ENCODE measurements at regions not wholly inside any gene's neighbourhood (a gene's known extent, or its start where the extent isn't known, plus 50 kb on each side); places are given as distances from the start of the nearest gene placed in this dataset.

- H4K20me1 ChIP-seq (ENCODE audit: insufficient read depth, low read length) = no peaks in the 10 kb centered on the region
- H3K23ac ChIP-seq (ENCODE audit: low read depth, low read length) = no peak overlapping the region
- no peak overlapping the region for H3K9ac ChIP-seq (ENCODE audit: low read depth, low read length)
- WGBS, 2 experiments (ENCODE audit: extremely low coverage in 2 of 2, insufficient read length in 1 of 2) = no CpG with 5 or more reads among the region's 8 CpGs
- H2AFZ ChIP-seq (replicated peaks; ENCODE audit: low read length, poor library complexity) = no peak overlapping the region
- TF ChIP-seq MAZ (IDR thresholded peaks at IDR 0.05; ENCODE audit: borderline replicate concordance, low read depth, low read length) (no peak), FOS (IDR thresholded peaks at IDR 0.05; ENCODE audit: low read depth, low read length) (no peak), POLR2A (IDR thresholded peaks at IDR 0.05; ENCODE audit: low read depth, low read length) (no peak), RFX5 (IDR thresholded peaks at IDR 0.05; ENCODE audit: low read depth, low read length) (no peak), MXI1 (IDR thresholded peaks at IDR 0.05; ENCODE audit: borderline replicate concordance, low read depth, low read length) (no peak), MAFK (IDR thresholded peaks at IDR 0.05; ENCODE audit: low read depth, low read length) (no peak), NFE2L2 (IDR thresholded peaks at IDR 0.05; ENCODE audit: low read depth, low read length) (no peak)
- TF ChIP-seq, protein P1, sequence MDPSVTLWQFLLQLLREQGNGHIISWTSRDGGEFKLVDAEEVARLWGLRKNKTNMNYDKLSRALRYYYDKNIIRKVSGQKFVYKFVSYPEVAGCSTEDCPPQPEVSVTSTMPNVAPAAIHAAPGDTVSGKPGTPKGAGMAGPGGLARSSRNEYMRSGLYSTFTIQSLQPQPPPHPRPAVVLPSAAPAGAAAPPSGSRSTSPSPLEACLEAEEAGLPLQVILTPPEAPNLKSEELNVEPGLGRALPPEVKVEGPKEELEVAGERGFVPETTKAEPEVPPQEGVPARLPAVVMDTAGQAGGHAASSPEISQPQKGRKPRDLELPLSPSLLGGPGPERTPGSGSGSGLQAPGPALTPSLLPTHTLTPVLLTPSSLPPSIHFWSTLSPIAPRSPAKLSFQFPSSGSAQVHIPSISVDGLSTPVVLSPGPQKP (IDR thresholded peaks at IDR 0.05; ENCODE audit: borderline replicate concordance, low read depth, low read length) = no peak
- H3K14ac ChIP-seq (replicated peaks; ENCODE audit: low read depth, low read length) = no peak overlapping the region
- H3K56ac ChIP-seq (ENCODE audit: extremely low read depth, insufficient read depth, low read length) = no peak overlapping the region
- in situ Hi-C loops (cut with MboI; ENCODE audit: low sequenced_read_pairs) (no loop called here), intact Hi-C loops (cut with micrococcal nuclease) (no loop called here), dilution Hi-C loops (cut with HindIII; ENCODE audit: low sequenced_read_pairs, unreplicated experiment) (no loop called here)
- H2BK20ac ChIP-seq (ENCODE audit: low read depth, low read length) = no peak overlapping the region
- H2AK9ac ChIP-seq (replicated peaks; ENCODE audit: low read depth, low read length, poor library complexity) = no peak overlapping the region
- no peaks in the 10 kb centered on the region for H3K79me1 ChIP-seq (ENCODE audit: low read depth in 1 of 2, low read length in 2 of 2)
- H3K18ac ChIP-seq (ENCODE audit: low read depth, low read length) = no peak overlapping the region
- H3K4me3 ChIP-seq (ENCODE audit: insufficient read depth, low read depth, low read length) = no peak overlapping the region
- no peak overlapping the region for H4K8ac ChIP-seq (ENCODE audit: low read depth in 2 of 2, low read length in 2 of 2)
- BruUV-seq (replicated peaks) = no TSS peak
- H2BK15ac ChIP-seq (ENCODE audit: low read depth, low read length) = no peak overlapping the region
- no peaks in the 10 kb centered on the region for H3K9me1 ChIP-seq (ENCODE audit: insufficient read depth, low read length)
- no peak overlapping the region for H2BK5ac ChIP-seq (ENCODE audit: low read depth, low read length, poor library complexity, severe bottlenecking)
- H3K4me1 ChIP-seq (ENCODE audit: control insufficient read depth, insufficient read depth, low read length) = no peaks in the 10 kb centered on the region
- no peaks in the 10 kb centered on the region for H3K27me3 ChIP-seq (ENCODE audit: control insufficient read depth, insufficient read depth, low read length)
- CTCF ChIA-PET = interaction anchor here (0.7 kb wide), 1 partner anchor 607 kb away, joined by 4 read pairs; no protein-coding TSS in a partner anchor
- no peaks in the 10 kb centered on the region for H3K9me3 ChIP-seq (ENCODE audit: control insufficient read depth, insufficient read depth, low read length)
- ATAC-seq (ENCODE audit: low read depth) = no peak
- no peak overlapping the region for H3K27ac ChIP-seq (ENCODE audit: insufficient read depth, low read length)
- H2BK120ac ChIP-seq (ENCODE audit: low read depth, low read length) = no peak overlapping the region
- no peak for DNase-seq
- no peak overlapping the region for H4K5ac ChIP-seq (ENCODE audit: low read depth, low read length)
- no peak overlapping the region for H2AK5ac ChIP-seq (ENCODE audit: low read depth, low read length)
- no peak overlapping the region for H3K4me2 ChIP-seq (ENCODE audit: low read depth, low read length)
- no peak overlapping the region for H4K91ac ChIP-seq (ENCODE audit: insufficient read depth, low read depth, low read length)
- H3K4ac ChIP-seq (ENCODE audit: low read depth, low read length) = no peak overlapping the region
- no peaks in the 10 kb centered on the region for H3K36me3 ChIP-seq (ENCODE audit: control insufficient read depth, insufficient read depth, low read length)
- POLR2A ChIA-PET (ENCODE audit: unreplicated experiment) = no interaction called here
Observed at GRCh38 chr4:112739442-112739841, 102.5 kb downstream of the LARP7 start.

Measured in IMR-90 (cell line).